ENCODE measurements at regions not wholly inside any gene's neighbourhood (a gene's known extent, or its start where the extent isn't known, plus 50 kb on each side); places are given as distances from the start of the nearest gene placed in this dataset.

- Histone ChIP-seq H3K79me2 (ENCODE audit: insufficient read depth, low read length) (no peaks in the 10 kb centered on the region), H3K4me2 (ENCODE audit: low read depth, low read length) (no peak overlapping the region), H3K27me3 (ENCODE audit: control insufficient read depth in 1 of 2, insufficient read depth in 2 of 2, low read length in 2 of 2) (no peaks in the 10 kb centered on the region), H4K20me1 (ENCODE audit: insufficient read depth, low read length) (no peaks in the 10 kb centered on the region), H3K9ac (ENCODE audit: insufficient read depth, low read depth, low read length) (no peak overlapping the region), H3K4me3 (replicated peaks in 1 of 3; ENCODE audit: insufficient read depth in 1 of 3, low read depth in 2 of 3, low read length in 3 of 3) (no peak overlapping the region), H3K9me3 (ENCODE audit: low read length) (peaks cover 6% of the 10 kb centered on the region), H3K27ac (ENCODE audit: extremely low read length, insufficient read depth, low read length) (no peak overlapping the region), H3K36me3 (replicated peaks in 1 of 2; ENCODE audit: control insufficient read depth in 1 of 2, insufficient read depth in 2 of 2, low read length in 2 of 2) (no peaks in the 10 kb centered on the region), H3K4me1 (ENCODE audit: insufficient read depth, low read length) (no peaks in the 10 kb centered on the region), H2AFZ (ENCODE audit: low read length) (no peak overlapping the region)
- no peak for FAIRE-seq
- ATAC-seq = no peak
- 0% methylated on average over 1 of the region's 1 CpG for WGBS (ENCODE audit: low lambda C conversion rate)
- no peak for DNase-seq (ENCODE audit: low spot score)
- BruUV-seq (replicated peaks) = no TSS peak
- in situ Hi-C loops (cut with HindIII; ENCODE audit: extremely low pct_ligation_motif_present, low pct_unique_long_range_greater_than_20kb) (no loop called here), intact Hi-C loops (cut with micrococcal nuclease; ENCODE audit: unreplicated experiment) (no loop called here)
- POLR2A ChIA-PET = no interaction called here
- CTCF ChIA-PET (ENCODE audit: low intra/inter-chr PET ratio, low total read pairs) = no interaction called here
- TF ChIP-seq, protein P1, sequence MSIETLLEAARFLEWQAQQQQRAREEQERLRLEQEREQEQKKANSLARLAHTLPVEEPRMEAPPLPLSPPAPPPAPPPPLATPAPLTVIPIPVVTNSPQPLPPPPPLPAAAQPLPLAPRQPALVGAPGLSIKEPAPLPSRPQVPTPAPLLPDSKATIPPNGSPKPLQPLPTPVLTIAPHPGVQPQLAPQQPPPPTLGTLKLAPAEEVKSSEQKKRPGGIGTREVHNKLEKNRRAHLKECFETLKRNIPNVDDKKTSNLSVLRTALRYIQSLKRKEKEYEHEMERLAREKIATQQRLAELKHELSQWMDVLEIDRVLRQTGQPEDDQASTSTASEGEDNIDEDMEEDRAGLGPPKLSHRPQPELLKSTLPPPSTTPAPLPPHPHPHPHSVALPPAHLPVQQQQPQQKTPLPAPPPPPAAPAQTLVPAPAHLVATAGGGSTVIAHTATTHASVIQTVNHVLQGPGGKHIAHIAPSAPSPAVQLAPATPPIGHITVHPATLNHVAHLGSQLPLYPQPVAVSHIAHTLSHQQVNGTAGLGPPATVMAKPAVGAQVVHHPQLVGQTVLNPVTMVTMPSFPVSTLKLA (IDR thresholded peaks at IDR 0.05) = no peak
- no peak for TF ChIP-seq IKZF4 (CRISPR knock-in tag; IDR thresholded peaks at IDR 0.05; ENCODE audit: borderline replicate concordance, low read depth, not compliant biosample characterization)
- no peak for TF ChIP-seq ZNF354B (CRISPR knock-in tag; IDR thresholded peaks at IDR 0.05)
- TF ChIP-seq, protein P2, sequence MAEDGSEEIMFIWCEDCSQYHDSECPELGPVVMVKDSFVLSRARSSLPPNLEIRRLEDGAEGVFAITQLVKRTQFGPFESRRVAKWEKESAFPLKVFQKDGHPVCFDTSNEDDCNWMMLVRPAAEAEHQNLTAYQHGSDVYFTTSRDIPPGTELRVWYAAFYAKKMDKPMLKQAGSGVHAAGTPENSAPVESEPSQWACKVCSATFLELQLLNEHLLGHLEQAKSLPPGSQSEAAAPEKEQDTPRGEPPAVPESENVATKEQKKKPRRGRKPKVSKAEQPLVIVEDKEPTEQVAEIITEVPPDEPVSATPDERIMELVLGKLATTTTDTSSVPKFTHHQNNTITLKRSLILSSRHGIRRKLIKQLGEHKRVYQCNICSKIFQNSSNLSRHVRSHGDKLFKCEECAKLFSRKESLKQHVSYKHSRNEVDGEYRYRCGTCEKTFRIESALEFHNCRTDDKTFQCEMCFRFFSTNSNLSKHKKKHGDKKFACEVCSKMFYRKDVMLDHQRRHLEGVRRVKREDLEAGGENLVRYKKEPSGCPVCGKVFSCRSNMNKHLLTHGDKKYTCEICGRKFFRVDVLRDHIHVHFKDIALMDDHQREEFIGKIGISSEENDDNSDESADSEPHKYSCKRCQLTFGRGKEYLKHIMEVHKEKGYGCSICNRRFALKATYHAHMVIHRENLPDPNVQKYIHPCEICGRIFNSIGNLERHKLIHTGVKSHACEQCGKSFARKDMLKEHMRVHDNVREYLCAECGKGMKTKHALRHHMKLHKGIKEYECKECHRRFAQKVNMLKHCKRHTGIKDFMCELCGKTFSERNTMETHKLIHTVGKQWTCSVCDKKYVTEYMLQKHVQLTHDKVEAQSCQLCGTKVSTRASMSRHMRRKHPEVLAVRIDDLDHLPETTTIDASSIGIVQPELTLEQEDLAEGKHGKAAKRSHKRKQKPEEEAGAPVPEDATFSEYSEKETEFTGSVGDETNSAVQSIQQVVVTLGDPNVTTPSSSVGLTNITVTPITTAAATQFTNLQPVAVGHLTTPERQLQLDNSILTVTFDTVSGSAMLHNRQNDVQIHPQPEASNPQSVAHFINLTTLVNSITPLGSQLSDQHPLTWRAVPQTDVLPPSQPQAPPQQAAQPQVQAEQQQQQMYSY (CRISPR knock-in tag; IDR thresholded peaks at IDR 0.05) = no peak
- TF ChIP-seq ZNF850 (CRISPR knock-in tag; conservative IDR thresholded peaks at IDR 0.05) = no peak
- TF ChIP-seq, protein P3, sequence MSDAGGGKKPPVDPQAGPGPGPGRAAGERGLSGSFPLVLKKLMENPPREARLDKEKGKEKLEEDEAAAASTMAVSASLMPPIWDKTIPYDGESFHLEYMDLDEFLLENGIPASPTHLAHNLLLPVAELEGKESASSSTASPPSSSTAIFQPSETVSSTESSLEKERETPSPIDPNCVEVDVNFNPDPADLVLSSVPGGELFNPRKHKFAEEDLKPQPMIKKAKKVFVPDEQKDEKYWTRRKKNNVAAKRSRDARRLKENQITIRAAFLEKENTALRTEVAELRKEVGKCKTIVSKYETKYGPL (CRISPR knock-in tag; IDR thresholded peaks at IDR 0.05) = no peak
- TF ChIP-seq CAMTA2 (CRISPR knock-in tag; IDR thresholded peaks at IDR 0.05; ENCODE audit: borderline replicate concordance) = no peak
- no peak for TF ChIP-seq ONECUT2 (CRISPR knock-in tag; IDR thresholded peaks at IDR 0.05)
- TF ChIP-seq, protein P4, sequence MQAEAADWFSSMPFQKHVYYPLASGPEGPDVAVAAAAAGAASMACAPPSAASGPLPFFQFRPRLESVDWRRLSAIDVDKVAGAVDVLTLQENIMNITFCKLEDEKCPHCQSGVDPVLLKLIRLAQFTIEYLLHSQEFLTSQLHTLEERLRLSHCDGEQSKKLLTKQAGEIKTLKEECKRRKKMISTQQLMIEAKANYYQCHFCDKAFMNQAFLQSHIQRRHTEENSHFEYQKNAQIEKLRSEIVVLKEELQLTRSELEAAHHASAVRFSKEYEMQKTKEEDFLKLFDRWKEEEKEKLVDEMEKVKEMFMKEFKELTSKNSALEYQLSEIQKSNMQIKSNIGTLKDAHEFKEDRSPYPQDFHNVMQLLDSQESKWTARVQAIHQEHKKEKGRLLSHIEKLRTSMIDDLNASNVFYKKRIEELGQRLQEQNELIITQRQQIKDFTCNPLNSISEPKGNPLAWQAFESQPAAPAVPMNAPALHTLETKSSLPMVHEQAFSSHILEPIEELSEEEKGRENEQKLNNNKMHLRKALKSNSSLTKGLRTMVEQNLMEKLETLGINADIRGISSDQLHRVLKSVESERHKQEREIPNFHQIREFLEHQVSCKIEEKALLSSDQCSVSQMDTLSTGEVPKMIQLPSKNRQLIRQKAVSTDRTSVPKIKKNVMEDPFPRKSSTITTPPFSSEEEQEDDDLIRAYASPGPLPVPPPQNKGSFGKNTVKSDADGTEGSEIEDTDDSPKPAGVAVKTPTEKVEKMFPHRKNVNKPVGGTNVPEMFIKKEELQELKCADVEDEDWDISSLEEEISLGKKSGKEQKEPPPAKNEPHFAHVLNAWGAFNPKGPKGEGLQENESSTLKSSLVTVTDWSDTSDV (CRISPR knock-in tag; IDR thresholded peaks at IDR 0.05) = no peak
- no peak for TF ChIP-seq ZNF274 (CRISPR knock-in tag; IDR thresholded peaks at IDR 0.05)
- TF ChIP-seq, protein P5, sequence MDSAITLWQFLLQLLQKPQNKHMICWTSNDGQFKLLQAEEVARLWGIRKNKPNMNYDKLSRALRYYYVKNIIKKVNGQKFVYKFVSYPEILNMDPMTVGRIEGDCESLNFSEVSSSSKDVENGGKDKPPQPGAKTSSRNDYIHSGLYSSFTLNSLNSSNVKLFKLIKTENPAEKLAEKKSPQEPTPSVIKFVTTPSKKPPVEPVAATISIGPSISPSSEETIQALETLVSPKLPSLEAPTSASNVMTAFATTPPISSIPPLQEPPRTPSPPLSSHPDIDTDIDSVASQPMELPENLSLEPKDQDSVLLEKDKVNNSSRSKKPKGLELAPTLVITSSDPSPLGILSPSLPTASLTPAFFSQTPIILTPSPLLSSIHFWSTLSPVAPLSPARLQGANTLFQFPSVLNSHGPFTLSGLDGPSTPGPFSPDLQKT (CRISPR knock-in tag; IDR thresholded peaks at IDR 0.05; ENCODE audit: borderline replicate concordance) = no peak
- TF ChIP-seq ZFP82 (CRISPR knock-in tag; IDR thresholded peaks at IDR 0.05; ENCODE audit: borderline replicate concordance) = no peak
- TF ChIP-seq, protein P6, sequence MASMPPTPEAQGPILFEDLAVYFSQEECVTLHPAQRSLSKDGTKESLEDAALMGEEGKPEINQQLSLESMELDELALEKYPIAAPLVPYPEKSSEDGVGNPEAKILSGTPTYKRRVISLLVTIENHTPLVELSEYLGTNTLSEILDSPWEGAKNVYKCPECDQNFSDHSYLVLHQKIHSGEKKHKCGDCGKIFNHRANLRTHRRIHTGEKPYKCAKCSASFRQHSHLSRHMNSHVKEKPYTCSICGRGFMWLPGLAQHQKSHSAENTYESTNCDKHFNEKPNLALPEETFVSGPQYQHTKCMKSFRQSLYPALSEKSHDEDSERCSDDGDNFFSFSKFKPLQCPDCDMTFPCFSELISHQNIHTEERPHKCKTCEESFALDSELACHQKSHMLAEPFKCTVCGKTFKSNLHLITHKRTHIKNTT (CRISPR knock-in tag; IDR thresholded peaks at IDR 0.05) = no peak
- TF ChIP-seq PAF1 (CRISPR knock-in tag; IDR thresholded peaks at IDR 0.05) = no peak
- no peak for TF ChIP-seq HHEX (CRISPR knock-in tag; IDR thresholded peaks at IDR 0.05)
Measured at GRCh38 chr4:57865264-57865663, 755.1 kb upstream of the IGFBP7 start.

Measured in HepG2 (cell line).